ENCODE measurements at regions not wholly inside any gene's neighbourhood (a gene's known extent, or its start where the extent isn't known, plus 50 kb on each side); places are given as distances from the start of the nearest gene placed in this dataset.

DNA sequence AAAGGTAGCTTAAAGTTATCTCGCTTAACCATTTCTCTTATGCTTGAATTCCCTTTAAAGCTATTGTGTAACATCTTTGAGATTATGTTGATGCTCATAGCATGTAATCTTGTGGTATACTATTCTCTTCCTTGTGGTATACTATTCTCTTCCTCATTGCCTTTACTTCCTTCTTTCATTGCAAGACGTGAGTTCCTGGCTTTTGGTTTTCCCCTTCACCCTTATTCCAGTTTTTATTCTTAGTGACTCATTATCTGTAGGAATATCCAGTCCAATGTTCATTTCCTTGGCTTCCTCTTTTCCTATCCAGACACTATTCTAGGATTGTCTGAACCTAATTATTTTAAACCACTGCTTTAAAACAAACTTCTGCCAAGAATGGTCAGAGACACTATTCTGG is 564.0 kb downstream of the CCER1 start:
- DNase-seq = no peak

DNA sequence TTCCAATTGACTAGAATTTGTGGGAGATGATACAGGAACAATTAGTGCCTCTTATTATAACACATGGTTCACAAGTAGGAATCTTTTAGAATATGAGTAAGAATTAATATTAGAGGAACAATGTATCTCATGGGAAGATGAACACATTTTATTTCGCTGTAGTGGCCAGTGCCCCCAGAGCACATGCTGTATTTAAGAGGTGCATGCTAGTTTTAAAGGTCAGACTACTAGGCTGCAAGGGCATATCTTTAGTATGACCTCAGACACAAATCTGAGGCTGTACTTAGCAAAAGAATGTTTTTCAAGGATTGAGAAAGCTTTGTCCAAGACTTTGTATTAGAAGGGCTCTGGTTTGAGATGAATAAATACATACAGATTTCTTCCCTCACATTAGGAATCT is 586.9 kb downstream of the CCER1 start:
- no peak for DNase-seq

- no peak for DNase-seq
These were observed 588.7 kb downstream of the CCER1 start for GRCh38 chr12:90366286-90366685.

- DNase-seq = no peak
These were observed 594.7 kb downstream of the CCER1 start for GRCh38 chr12:90360300-90360699.

DNA sequence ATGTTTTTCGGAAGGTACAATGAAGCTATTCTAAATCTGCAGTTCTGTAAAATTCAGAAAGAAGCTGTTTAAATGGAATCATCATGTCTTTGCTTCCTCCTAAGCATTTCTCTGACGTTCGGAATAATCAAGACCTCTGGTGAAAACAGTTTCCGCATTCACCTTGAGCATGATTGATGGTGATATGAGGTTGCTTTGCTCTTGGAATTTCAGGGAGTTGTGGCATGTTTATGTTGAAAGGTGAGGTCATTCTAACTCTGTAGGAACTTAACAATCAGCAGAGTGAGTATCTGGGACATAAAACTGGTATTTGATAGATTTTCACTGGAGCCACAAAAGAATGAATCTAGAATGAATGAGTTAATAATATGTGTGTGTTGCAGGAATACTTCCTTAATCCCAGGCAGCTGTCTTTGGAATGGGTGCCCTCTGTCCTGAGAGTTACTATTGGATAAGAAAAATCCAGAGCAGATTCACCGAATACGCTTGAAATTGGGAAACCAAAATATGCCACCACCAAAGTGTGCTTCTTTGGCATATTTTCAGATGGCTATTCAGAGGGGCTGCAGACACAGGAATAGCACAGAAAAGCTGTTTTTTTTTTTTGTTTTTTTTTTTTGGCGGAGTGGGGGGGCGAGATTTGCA is 599.1 kb downstream of the CCER1 start:
- no peak for DNase-seq

DNA sequence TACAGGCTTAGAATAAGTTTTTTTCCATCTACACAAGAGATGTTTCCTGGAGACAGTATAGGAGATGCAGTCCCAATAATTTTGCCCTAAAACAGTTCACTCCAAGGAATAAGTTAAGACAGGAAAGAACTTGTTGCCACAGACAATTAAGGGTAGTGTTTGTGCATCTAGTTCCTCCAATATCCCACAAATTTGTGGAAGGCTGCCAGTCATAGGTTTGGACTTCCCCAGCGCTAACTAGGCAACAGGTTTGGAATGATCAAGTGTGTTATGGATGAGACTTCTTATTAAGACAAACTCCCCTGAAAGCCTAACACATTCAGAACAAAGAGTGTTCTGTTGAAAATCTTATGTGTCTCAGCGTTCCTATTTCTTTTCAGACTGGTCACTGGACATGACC is 611.0 kb downstream of the CCER1 start:
- no peak for DNase-seq

- DNase-seq = no peak
These were observed 612.9 kb downstream of the CCER1 start for GRCh38 chr12:90342081-90342480.

DNA sequence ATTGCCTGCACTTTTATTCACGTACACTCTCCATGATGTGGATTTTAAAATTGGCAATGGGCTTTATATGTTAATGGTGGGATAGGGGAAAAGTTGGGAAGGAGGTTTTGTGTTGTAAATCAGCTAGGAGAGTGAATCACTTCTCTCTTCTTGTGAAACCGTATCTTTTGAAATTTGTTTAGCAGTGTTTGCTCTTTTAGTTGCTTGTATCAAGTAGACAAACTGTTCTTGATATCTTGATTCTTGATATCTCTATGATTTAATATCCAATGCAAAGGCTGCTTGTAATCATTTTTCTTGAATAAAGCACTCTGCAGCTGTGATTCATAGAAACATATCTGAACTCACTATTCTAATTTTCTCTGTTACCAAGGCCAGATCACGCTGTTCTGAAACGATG is 615.1 kb downstream of the CCER1 start:
- DNase-seq = no peak

- DNase-seq = no peak
These were observed 616.6 kb downstream of the CCER1 start for GRCh38 chr12:90338365-90338764.

DNA sequence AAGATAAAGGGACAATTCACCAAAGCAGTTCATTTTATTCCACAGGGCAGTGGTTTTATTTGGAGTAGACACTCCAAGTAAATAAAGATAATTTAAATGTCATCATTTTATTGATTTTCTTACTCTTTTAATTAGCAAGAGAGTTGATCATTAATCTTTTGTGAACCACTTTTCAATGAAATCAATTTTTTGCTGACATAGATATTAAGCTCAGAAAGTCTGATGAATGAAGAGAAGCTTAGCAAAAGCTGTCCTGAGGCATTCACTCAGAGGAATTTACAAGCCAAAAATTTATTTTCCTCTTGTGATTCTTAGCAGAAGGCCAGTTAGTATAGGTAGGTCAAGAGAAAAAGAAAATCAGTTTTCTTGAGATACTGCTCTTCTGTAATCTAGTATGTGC is 618.0 kb downstream of the CCER1 start:
- DNase-seq = no peak

GRCh38 chr12:90335566-90335965 is 619.4 kb downstream of the CCER1 start:
- no peak for DNase-seq

GRCh38 chr12:90333939-90334338 is 621.0 kb downstream of the CCER1 start:
- no peak for DNase-seq

GRCh38 chr12:90333424-90333823 is 621.6 kb downstream of the CCER1 start:
- DNase-seq = no peak

- no peak for DNase-seq
These were observed 623.2 kb downstream of the CCER1 start for GRCh38 chr12:90331821-90332220.

- DNase-seq = no peak
These were observed 622.6 kb upstream of the ATP2B1 start for GRCh38 chr12:90331262-90331661.

GRCh38 chr12:90327793-90328743 is 619.4 kb upstream of the ATP2B1 start:
- no peak for DNase-seq

DNA sequence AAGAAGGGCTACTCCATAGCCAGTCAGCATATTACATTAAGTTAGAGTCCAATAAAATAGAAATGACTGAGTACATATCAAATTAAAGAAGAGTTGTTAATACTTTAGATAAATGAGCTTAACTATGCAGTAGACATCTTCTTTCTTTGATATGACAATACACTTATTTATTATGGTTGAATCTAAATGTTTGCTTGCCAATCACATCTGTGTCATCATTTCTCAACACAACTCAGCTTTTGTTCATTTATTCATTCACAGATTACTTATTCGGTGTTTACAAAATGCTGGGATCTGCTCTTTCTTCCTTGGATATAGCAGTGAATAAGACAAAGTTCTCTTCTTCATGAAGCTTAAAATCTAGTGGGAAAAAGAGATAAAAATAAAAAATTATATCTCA is 614.6 kb upstream of the ATP2B1 start:
- DNase-seq = no peak

GRCh38 chr12:90322006-90322405 is 613.4 kb upstream of the ATP2B1 start:
- DNase-seq = no peak

- no peak for DNase-seq
These were observed 612.7 kb upstream of the ATP2B1 start for GRCh38 chr12:90321369-90321768.

- DNase-seq = no peak
These were observed 602.9 kb upstream of the ATP2B1 start for GRCh38 chr12:90311561-90311960.

- DNase-seq = no peak
These were observed 596.7 kb upstream of the ATP2B1 start for GRCh38 chr12:90305379-90305778.

GRCh38 chr12:90304231-90304630 is 595.6 kb upstream of the ATP2B1 start:
- no peak for DNase-seq

- DNase-seq = no peak
These were observed 595.1 kb upstream of the ATP2B1 start for GRCh38 chr12:90303771-90304170.

- DNase-seq = no peak
These were observed 593.0 kb upstream of the ATP2B1 start for GRCh38 chr12:90301561-90302133.
